ENCODE measurements at regions not wholly inside any gene's neighbourhood (a gene's known extent, or its start where the extent isn't known, plus 50 kb on each side); places are given as distances from the start of the nearest gene placed in this dataset.

DNA sequence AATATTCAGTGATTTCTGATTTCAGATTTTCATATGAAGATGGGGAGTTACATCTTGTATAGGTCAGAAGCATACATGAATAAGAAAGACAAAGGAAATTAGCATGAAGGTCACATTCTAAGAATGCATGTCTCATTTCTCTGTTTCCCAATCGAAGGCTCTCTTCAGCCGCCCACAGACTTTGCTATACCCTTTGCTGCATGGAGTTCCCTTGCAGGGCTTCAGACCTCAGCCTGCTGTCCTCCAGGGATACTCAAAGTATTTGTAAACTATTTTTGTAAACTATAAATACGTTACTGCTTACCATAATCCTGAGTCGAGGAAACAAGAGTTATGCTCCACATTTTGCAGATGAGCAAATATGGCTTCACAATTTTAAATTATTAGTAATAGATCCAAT lies 738.4 kb downstream of the PCDH18 start:
- Histone ChIP-seq H3K36me3 (replicated peaks; ENCODE audit: control insufficient read depth, insufficient read depth, low read length) (no peaks in the 10 kb centered on the region), H3K4me3 (ENCODE audit: insufficient read depth, low read depth, low read length) (no peak overlapping the region), H3K27me3 (ENCODE audit: control insufficient read depth, insufficient read depth, low read length) (no peaks in the 10 kb centered on the region)
- no peak for DNase-seq

DNA sequence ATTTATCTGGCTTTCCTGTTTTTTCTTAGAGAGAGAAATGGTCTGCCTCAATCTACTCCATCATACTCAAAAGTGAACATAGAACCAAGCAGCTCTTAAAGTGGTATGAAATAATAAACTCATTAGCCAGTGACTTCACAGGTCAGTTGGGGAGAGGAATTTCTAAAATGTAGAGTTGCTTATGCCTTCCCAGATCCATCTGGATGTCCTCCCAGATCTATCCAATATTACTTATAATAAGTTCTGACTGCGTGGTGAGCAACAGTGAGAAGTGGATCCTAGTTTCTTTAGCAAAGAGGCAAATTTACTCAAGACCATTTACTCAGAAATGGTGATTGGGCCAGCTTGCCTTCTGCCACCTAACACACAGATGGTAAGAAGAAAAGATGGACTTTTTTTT lies 748.0 kb downstream of the PCDH18 start:
- H3K27me3 ChIP-seq (ENCODE audit: control insufficient read depth, insufficient read depth, low read length), result no peaks in the 10 kb centered on the region
- DNase-seq, result no peak
- H3K4me3 ChIP-seq (ENCODE audit: insufficient read depth, low read depth, low read length), result no peak overlapping the region
- no peaks in the 10 kb centered on the region for H3K36me3 ChIP-seq (replicated peaks; ENCODE audit: control insufficient read depth, insufficient read depth, low read length)

DNA sequence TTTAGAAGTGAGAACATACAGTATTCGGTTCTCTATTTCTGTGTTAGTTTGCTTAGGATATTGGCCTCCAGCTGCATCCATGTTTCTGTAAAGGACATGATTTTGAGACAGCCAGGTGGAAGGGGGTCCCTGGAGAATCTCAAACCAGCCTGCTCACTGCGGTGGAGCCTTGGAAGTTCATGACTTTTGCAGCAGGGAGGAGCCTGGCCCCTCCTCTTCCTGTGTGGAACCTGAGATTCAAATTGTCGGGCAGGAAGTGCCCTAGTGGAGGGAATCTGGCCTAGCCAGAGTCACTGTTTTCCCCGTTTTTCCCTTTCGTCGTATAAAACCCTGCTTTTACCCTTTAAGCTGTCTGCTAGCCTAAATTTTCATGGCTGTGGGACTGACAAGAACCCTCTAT lies 762.6 kb downstream of the PCDH18 start:
- H3K4me3 ChIP-seq (ENCODE audit: insufficient read depth, low read depth, low read length), result no peak overlapping the region
- H3K36me3 ChIP-seq (replicated peaks; ENCODE audit: control insufficient read depth, insufficient read depth, low read length), result no peaks in the 10 kb centered on the region
- no peak for DNase-seq
- no peaks in the 10 kb centered on the region for H3K27me3 ChIP-seq (ENCODE audit: control insufficient read depth, insufficient read depth, low read length)

DNA sequence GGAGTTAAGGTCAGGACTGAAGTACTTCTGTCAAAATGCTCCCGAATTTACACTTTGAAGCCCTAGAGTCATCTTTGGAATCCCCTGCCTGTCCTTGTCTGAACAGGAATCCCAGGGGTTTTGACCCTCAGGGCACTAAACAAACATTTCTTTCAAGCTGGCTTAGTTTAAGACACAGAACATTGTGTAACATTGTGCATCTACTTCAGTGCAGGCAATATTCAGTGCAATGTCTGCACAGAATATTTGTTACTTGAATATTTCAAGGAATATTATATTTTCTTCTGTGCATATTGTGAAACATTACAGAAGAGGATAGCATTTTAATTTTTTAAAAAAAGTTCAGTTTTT lies 763.4 kb downstream of the PCDH18 start:
- Histone ChIP-seq H3K4me3 (ENCODE audit: insufficient read depth, low read depth, low read length) (no peak overlapping the region), H3K27me3 (ENCODE audit: control insufficient read depth, insufficient read depth, low read length) (no peaks in the 10 kb centered on the region), H3K36me3 (replicated peaks; ENCODE audit: control insufficient read depth, insufficient read depth, low read length) (no peaks in the 10 kb centered on the region)
- DNase-seq, result no peak

DNA sequence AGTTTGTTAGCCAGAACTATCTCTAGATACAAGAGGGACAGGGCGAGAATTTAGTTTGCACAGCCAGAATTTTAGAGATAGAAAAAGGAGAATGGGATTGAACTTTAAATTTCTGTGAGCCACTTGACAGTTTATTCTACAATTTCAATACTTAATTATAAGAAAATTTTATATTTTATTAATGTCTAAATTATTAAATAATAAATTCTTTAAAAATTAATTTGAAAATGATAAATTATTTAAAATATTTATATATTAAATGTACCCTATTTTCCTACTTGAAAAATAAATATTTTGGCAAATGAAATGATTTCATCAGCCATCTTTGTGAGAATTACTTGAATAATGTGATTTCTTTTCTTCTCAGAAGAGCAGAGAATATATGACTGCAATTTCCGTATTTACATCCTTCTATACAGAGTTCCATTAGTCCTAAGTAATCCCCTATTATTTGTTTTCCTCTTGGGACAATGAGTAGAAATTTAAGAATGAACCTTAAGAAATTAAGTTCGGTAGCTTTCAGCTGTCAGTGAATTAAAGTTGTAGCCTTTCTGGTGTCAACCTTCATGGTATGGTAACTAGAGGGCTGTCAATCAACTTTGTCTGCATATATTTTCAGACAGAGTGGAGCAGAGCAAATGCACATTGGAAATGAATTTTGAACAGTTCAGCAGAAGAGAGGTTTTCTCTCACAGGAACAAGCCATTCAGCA lies 763.9 kb downstream of the PCDH18 start:
- Histone ChIP-seq H3K36me3 (replicated peaks; ENCODE audit: control insufficient read depth, insufficient read depth, low read length) (no peaks in the 10 kb centered on the region), H3K4me3 (ENCODE audit: insufficient read depth, low read depth, low read length) (no peak overlapping the region), H3K27me3 (ENCODE audit: control insufficient read depth, insufficient read depth, low read length) (no peaks in the 10 kb centered on the region)
- no peak for DNase-seq

DNA sequence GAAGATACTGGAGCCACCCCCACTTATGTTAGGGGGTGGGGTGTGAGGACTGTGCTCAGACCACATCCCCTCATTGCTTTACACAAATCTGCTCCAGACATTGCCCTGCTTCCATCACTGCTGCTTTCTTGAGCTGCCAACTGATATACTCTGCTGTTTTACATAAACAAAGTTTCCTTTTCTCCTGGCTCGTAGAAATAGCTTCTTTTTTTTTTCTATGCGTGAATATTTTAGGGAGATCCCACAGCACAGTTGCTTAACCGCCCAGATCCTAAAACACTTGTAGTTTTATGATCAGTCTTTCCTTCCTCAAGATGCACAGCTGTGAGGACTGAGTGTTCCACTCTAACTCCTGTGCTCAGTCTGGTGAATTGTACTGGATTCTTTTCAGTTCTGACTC lies 768.4 kb downstream of the PCDH18 start:
- DNase-seq, result no peak
- Histone ChIP-seq H3K27me3 (ENCODE audit: control insufficient read depth, insufficient read depth, low read length) (no peaks in the 10 kb centered on the region), H3K4me3 (ENCODE audit: insufficient read depth, low read depth, low read length) (no peak overlapping the region), H3K36me3 (replicated peaks; ENCODE audit: control insufficient read depth, insufficient read depth, low read length) (no peaks in the 10 kb centered on the region)

DNA sequence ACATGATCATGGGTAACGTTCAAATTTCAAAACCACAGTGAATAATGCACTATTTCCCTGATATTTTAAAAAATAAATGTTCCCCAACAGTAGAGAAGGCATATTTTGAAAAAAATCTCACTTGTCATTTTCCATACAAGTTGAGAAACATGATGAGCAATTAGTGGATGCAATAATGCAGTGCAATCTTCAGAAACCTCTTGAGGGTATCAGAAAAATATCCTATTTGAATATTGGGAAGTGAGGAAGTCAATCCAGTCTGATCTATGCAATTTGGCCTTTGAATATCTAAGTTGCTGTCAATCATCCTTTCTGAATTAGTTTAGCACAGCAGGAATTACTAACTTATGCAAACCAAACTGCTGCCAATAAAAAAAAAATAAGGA lies 776.8 kb downstream of the PCDH18 start:
- H3K4me3 ChIP-seq (ENCODE audit: insufficient read depth, low read depth, low read length), result no peak overlapping the region

DNA sequence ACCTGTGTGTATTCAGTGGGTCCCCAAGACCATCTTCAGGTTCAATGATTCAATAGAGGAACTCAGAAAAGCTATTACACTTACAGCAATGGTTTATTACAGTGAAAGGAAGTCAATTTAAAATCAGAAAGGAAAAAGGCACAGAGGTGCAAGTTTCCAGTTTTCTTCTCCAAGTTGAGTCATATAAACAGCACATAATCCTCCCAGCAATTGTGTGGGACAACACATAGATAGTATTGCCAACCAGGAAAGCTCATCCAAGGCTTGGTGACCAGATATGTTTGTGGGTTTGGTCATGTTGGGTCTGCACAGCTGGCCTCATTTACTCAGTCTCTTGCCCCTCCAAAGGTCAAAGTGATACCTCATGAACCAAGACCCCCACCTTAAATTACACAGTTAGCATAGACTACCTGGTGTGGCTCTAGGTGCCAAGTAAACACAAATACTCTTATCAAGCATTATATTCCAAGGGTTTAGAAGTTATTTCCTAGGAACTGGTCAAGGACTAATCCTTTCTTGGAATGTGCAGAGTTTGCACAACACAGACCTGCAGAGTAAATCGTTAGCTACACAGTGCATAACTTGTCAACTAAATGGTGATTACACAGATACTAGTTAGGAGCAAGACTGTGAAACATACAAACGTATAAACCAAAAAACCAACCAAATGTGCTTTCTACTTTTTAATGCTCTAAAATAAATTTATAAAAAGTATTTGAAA lies 777.3 kb downstream of the PCDH18 start:
- no peak overlapping the region for H3K4me3 ChIP-seq (ENCODE audit: insufficient read depth, low read depth, low read length)
- DNase-seq, result no peak
- H3K36me3 ChIP-seq (replicated peaks; ENCODE audit: control insufficient read depth, insufficient read depth, low read length), result no peaks in the 10 kb centered on the region
- no peaks in the 10 kb centered on the region for H3K27me3 ChIP-seq (ENCODE audit: control insufficient read depth, insufficient read depth, low read length)

More for the DNA sequence above, 776.8 kb downstream of the PCDH18 start:
- Histone ChIP-seq H3K36me3 (replicated peaks; ENCODE audit: control insufficient read depth, insufficient read depth, low read length) (no peaks in the 10 kb centered on the region), H3K27me3 (ENCODE audit: control insufficient read depth, insufficient read depth, low read length) (no peaks in the 10 kb centered on the region)
- DNase-seq, result no peak

DNA sequence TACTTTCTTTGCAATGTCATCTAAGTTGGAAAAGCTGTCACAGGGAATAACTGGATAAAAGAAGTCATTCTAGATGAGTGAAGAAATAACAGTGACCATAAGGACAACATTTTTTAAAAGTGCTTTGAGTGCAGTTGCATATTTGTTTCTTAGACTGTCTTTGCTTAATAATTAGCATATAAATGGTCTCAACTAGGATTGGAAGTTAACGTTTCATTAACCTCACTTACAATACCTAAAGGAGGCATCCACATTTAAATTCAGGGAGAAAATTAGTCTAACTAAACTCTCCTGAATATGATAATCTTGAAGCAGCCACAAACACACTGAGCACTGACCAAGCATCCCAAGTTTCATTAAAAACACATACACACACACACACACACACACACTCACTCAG lies 780.7 kb downstream of the PCDH18 start:
- Histone ChIP-seq H3K4me3 (ENCODE audit: insufficient read depth, low read depth, low read length) (no peak overlapping the region), H3K36me3 (replicated peaks; ENCODE audit: control insufficient read depth, insufficient read depth, low read length) (peaks cover 2% of the 10 kb centered on the region), H3K27me3 (ENCODE audit: control insufficient read depth, insufficient read depth, low read length) (no peaks in the 10 kb centered on the region)
- DNase-seq, result no peak

DNA sequence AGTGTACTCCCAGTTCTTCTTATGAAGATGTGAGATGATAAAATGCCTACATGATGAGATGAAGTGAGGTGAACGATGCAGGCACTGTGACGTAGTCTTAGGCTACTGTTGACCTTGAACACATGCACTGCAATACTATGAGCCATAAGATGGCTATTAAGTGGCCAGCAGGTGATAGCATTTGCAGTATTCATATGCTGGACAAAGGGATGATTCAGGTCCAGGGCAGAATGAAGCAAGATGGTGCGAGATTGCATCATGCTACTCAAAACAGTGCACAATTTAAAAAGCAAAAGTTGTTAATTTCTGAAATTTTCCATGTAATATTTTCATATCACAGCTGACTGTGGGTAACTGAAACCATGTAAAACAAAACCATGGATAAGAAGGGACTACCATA lies 781.4 kb downstream of the PCDH18 start:
- Histone ChIP-seq H3K27me3 (ENCODE audit: control insufficient read depth, insufficient read depth, low read length) (no peaks in the 10 kb centered on the region), H3K4me3 (ENCODE audit: insufficient read depth, low read depth, low read length) (no peak overlapping the region), H3K36me3 (replicated peaks; ENCODE audit: control insufficient read depth, insufficient read depth, low read length) (peaks cover 2% of the 10 kb centered on the region)
- no peak for DNase-seq

DNA sequence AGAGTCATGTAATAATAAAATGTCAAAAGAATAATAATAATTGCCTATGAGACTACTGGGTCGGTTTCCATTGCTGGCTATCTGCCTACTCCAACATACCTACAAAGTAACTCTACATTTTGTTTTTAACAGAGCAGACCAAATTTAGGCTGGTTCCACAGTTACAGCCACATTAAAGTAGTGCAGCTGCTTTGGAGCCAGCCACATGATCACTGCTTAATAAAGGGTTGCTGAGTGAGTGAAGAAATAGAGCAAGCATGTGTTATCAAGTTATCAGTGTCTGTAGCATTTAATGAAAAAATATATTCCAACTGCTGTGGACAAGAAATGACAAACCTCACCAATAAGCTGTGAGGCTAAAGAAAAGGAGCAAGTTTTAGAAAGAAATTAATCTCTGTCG lies 782.3 kb downstream of the PCDH18 start:
- no peak for DNase-seq
- peaks cover 2% of the 10 kb centered on the region for H3K36me3 ChIP-seq (replicated peaks; ENCODE audit: control insufficient read depth, insufficient read depth, low read length)
- H3K27me3 ChIP-seq (ENCODE audit: control insufficient read depth, insufficient read depth, low read length), result no peaks in the 10 kb centered on the region
- H3K4me3 ChIP-seq (ENCODE audit: insufficient read depth, low read depth, low read length), result no peak overlapping the region

DNA sequence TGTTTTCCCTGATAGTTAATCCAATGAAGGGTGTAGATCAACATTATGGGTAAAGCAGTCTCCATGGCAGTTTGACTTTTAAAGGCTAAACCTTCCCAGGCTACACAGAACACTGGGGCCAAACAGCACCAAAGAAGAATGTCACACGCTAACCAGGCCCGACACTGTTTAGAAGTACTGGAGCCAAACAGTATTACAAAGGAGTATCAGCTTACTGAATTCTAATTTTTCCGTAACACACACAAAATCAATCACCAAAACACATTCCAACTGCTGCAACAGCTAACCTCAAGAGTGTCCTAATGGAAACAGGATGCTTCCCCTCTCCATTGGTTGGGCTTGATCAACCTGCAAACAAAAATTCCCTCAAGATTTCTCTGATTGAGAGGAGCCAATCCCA lies 783.5 kb downstream of the PCDH18 start:
- Histone ChIP-seq H3K36me3 (replicated peaks; ENCODE audit: control insufficient read depth, insufficient read depth, low read length) (peaks cover 2% of the 10 kb centered on the region), H3K4me3 (ENCODE audit: insufficient read depth, low read depth, low read length) (no peak overlapping the region), H3K27me3 (ENCODE audit: control insufficient read depth, insufficient read depth, low read length) (no peaks in the 10 kb centered on the region)
- DNase-seq, result no peak

DNA sequence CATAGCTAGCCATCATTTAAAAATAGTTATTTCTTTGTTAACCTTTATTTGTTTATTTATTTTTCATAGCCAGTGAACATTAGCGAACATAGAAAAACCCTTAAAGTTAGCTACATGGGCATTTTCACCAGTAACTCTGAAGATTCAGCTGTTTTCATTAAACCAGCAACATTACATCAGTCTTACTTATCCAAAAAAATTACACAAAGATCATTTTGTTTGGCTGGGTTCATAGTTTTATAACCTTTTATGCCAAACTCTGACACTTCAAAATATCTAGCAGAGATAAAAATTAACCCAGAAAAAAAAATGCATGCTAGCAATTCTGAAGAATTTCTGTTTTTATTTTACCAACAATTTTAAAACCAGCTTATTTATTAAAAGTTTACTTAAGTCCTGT lies 784.1 kb downstream of the PCDH18 start:
- DNase-seq, result no peak
- H3K4me3 ChIP-seq (ENCODE audit: insufficient read depth, low read depth, low read length), result no peak overlapping the region
- H3K36me3 ChIP-seq (replicated peaks; ENCODE audit: control insufficient read depth, insufficient read depth, low read length), result peaks cover 2% of the 10 kb centered on the region

DNA sequence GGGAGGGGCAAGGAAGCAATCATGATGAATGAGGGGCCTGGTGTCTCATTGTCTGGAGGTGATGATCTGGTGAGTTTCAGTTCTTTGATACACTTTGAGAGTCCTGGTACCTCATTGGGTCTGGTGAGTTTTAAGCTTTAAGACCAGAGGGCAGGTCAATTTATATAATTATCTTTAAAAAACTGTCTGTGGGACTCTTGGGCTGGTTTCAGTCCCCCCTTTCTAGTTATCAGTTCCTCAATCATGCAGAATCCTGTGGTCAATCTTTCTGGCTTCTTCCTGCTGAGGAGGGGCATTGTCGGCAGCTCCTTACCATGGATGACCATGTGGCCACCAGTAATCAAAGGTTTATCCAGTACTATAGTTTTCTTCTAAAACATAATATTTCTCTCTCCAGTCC lies 789.1 kb downstream of the PCDH18 start:
- no peaks in the 10 kb centered on the region for H3K36me3 ChIP-seq (replicated peaks; ENCODE audit: control insufficient read depth, insufficient read depth, low read length)
- H3K27me3 ChIP-seq (ENCODE audit: control insufficient read depth, insufficient read depth, low read length), result no peaks in the 10 kb centered on the region
- DNase-seq, result no peak
- no peak overlapping the region for H3K4me3 ChIP-seq (ENCODE audit: insufficient read depth, low read depth, low read length)

More for the DNA sequence above, 784.1 kb downstream of the PCDH18 start:
- H3K27me3 ChIP-seq (ENCODE audit: control insufficient read depth, insufficient read depth, low read length), result no peaks in the 10 kb centered on the region

DNA sequence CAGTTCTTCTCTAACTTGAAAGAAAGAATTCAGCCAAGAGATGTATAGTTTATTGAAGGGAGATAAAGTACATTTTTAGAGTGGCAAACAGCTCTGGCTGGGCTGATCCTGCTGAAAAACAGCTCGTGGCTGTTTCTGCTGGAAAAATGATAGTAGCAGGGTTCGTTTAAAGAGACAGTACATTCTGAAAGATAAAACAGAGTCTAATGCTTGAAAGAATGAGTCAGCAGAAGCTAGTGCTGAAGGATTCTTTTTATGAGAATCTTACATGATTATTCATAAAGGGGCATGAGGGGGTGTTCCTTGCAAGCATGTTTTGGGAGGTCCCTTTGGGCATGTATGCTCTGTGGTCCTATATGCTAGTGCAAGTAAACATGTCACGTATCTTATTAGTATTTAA lies 790.0 kb downstream of the PCDH18 start:
- H3K27me3 ChIP-seq (ENCODE audit: control insufficient read depth, insufficient read depth, low read length), result no peaks in the 10 kb centered on the region
- DNase-seq, result no peak
- no peak overlapping the region for H3K4me3 ChIP-seq (ENCODE audit: insufficient read depth, low read depth, low read length)
- H3K36me3 ChIP-seq (replicated peaks; ENCODE audit: control insufficient read depth, insufficient read depth, low read length), result no peaks in the 10 kb centered on the region

Measured in H7 (cell line).